GM12872 (cell line): ENCODE measurements at regions not wholly inside any gene's neighbourhood (a gene's known extent, or its start where the extent isn't known, plus 50 kb on each side); places are given as distances from the start of the nearest gene placed in this dataset.

ENCODE experiments used
- TF ChIP-seq, protein P1 (sequence below): IDR thresholded peaks from 3 replicates; pipeline ENCODE4 v1.5.1; 2011; ENCODE audit warnings: low read depth, mild to moderate bottlenecking, low read length, moderate library complexity; ENCODE audit not compliant: insufficient read depth

GRCh38 chr1:187949567-187949966 is 1120.8 kb downstream of the PLA2G4A start:
- TF ChIP-seq, protein P1, sequence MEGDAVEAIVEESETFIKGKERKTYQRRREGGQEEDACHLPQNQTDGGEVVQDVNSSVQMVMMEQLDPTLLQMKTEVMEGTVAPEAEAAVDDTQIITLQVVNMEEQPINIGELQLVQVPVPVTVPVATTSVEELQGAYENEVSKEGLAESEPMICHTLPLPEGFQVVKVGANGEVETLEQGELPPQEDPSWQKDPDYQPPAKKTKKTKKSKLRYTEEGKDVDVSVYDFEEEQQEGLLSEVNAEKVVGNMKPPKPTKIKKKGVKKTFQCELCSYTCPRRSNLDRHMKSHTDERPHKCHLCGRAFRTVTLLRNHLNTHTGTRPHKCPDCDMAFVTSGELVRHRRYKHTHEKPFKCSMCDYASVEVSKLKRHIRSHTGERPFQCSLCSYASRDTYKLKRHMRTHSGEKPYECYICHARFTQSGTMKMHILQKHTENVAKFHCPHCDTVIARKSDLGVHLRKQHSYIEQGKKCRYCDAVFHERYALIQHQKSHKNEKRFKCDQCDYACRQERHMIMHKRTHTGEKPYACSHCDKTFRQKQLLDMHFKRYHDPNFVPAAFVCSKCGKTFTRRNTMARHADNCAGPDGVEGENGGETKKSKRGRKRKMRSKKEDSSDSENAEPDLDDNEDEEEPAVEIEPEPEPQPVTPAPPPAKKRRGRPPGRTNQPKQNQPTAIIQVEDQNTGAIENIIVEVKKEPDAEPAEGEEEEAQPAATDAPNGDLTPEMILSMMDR = no peak

DNA sequence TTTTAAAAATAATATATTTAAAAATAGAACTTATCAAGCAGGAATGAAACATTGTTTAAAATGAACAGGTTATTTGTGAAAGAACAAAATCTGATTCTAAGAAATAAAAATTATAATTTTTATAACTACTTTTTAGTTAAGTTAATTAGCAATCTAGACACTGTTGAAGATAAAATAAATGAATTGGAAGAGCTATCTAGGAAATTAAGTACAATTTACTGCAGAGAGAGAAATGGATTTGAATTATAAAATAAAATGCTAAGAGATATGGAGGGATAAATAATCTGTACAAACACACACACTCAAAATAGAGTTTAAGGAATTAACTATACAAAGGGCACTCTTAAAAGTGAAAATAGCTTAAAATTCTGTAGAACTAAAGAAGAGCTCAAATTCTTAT is 1123.1 kb downstream of the PLA2G4A start:
- TF ChIP-seq, protein P1 = no peak

DNA sequence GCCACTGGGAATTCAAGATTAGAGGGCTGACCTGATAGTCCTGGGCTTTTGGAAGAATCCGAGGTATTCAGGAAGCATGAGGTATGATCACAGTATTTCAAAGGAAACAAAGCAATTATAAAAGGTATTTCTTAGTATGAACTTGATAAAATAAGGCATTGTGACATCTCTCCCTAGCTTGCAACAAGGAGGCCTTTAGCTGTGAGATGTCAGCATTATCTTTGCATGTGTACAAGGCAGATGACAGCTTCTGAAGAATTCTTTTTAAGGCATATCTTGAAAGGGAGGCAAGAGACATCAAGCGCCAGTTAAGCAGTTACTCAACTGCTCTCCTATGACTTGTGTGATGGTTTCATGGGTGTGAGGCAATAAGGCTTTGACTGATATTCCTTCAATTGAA is 1123.7 kb downstream of the PLA2G4A start:
- TF ChIP-seq, protein P1 = no peak

DNA sequence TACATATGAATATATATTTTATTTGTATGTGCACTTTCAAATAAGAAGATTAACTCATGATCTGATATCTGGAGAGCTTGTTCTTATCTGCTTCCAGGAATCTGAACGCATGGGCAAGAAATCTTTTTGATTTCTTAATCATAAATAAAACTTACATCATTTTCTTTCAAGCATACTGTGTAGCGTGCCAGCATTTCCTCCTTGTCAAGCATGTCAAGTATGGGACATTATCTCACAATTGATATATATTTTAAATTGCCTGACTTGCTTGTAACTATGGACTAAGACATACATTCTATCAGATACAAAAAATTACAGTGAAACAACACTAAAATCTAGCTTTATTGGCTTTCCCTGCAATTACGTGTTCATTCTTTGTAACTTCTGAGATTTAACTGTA is 1128.2 kb downstream of the PLA2G4A start:
- TF ChIP-seq, protein P1 = no peak

GRCh38 chr1:187958207-187958606 is 1129.5 kb downstream of the PLA2G4A start:
- TF ChIP-seq, protein P1 = no peak

- TF ChIP-seq, protein P1 = no peak
These were observed 1130.3 kb downstream of the PLA2G4A start for GRCh38 chr1:187959062-187959461.

DNA sequence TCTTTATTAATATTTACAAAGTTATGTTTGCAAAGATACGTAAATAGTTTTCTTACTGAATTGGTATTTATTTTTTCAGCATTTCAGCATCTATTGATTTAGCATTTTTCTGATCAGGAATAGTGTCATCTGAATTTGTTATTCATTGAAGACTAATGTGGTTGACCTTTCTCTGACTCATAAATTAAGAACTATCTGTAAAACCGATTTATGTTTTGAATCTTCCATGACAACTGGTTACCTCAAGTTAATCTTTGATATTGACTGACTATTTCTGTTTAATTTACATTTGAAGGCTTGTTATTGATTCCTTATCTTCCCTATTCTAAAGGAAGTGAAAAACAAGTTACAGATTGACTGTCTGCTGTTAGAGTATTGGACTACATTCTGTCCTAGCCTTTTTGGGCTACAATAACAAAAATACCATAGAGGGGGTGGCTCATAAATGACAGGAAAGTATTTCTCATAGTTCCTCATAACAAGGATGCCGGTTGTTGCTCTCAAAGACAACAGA is 1131.4 kb downstream of the PLA2G4A start:
- TF ChIP-seq, protein P1 = no peak
